H1 (cell line): ENCODE measurements at regions not wholly inside any gene's neighbourhood (a gene's known extent, or its start where the extent isn't known, plus 50 kb on each side); places are given as distances from the start of the nearest gene placed in this dataset.

ENCODE experiments used
- EP300 ChIP-seq, 2 experiments: IDR thresholded peaks; 1 replicate in 1 of 2; 2 replicates in 1 of 2; pipeline ENCODE4 v1.6.1; 2011 to 2012; ENCODE audit warnings: low read depth in 2 of 2, low read length in 2 of 2, mild to moderate bottlenecking in 2 of 2, borderline replicate concordance in 1 of 2, inconsistent platforms in 1 of 2, moderate library complexity in 1 of 2
- EZH2 ChIP-seq: fragments of 200-600 bp; sonication (generic); IDR thresholded peaks from 2 replicates; pipeline ENCODE4 v1.7.1; 2012; ENCODE audit warnings: low read depth, mild to moderate bottlenecking, moderate library complexity, low read length, inconsistent platforms; ENCODE audit not compliant: severe bottlenecking
- GTF2F1 ChIP-seq: IDR thresholded peaks from 2 replicates; pipeline ENCODE4 v1.6.1; 2012; ENCODE audit warnings: low read depth, low read length, improper control_type of control experiment, borderline replicate concordance
- PHF8 ChIP-seq: fragments of 200-600 bp; sonication (generic); conservative IDR thresholded peaks from 2 replicates; pipeline ENCODE4 v1.7.1; 2012; ENCODE audit warnings: low read depth, mild to moderate bottlenecking, inconsistent platforms, low read length, moderate library complexity
- POLR2A ChIP-seq, 2 experiments: IDR thresholded peaks; 1 replicate in 1 of 2; 2 replicates in 1 of 2; pipeline ENCODE4 v1.6.1; 2011; ENCODE audit warnings: low read depth in 2 of 2, low read length in 2 of 2, mild to moderate bottlenecking in 2 of 2; ENCODE audit errors: control extremely low read depth in 1 of 2
- POU5F1 ChIP-seq: IDR thresholded peaks from 2 replicates; pipeline ENCODE4 v1.6.1; 2011; ENCODE audit warnings: low read depth, mild to moderate bottlenecking, low read length, moderate library complexity
- RFX5 ChIP-seq: IDR thresholded peaks from 2 replicates; pipeline ENCODE4 v1.6.1; 2011; ENCODE audit warnings: low read depth, low read length, improper control_type of control experiment, borderline replicate concordance
- SP2 ChIP-seq: IDR thresholded peaks from 2 replicates; pipeline ENCODE4 v1.6.1; 2012; ENCODE audit warnings: mild to moderate bottlenecking, low read length, inconsistent platforms
- SUZ12 ChIP-seq: fragments of 200-600 bp; sonication (generic); IDR thresholded peaks from 2 replicates; pipeline ENCODE4 v1.6.1; 2012; ENCODE audit warnings: mild to moderate bottlenecking, inconsistent platforms, low read length, moderate library complexity, mixed read lengths
- TAF1 ChIP-seq: IDR thresholded peaks from 2 replicates; pipeline ENCODE4 v1.6.1; 2011; ENCODE audit warnings: mild to moderate bottlenecking, low read depth, low read length
- TCF12 ChIP-seq: IDR thresholded peaks from 2 replicates; pipeline ENCODE4 v1.6.1; 2011; ENCODE audit warnings: low read depth, mild to moderate bottlenecking, low read length
- ZNF274 ChIP-seq: IDR thresholded peaks from 2 replicates; pipeline ENCODE4 v1.7.0; 2012; ENCODE audit warnings: low read length, borderline replicate concordance; ENCODE audit errors: extremely low read depth
- TF ChIP-seq, protein P1 (sequence below), 3 experiments: IDR thresholded peaks; 1 replicate in 2 of 3; 2 replicates in 1 of 3; pipeline versions ENCODE4 v1.5.1 to v1.6.1; 2011; ENCODE audit warnings: low read length in 3 of 3, mild to moderate bottlenecking in 3 of 3, inconsistent platforms in 2 of 3, low read depth in 1 of 3, moderate library complexity in 1 of 3; ENCODE audit not compliant: insufficient read depth in 1 of 3; ENCODE audit errors: control extremely low read depth in 1 of 3
- TF ChIP-seq, protein P2 (sequence below): IDR thresholded peaks from 2 replicates; pipeline ENCODE4 v1.6.1; 2012; ENCODE audit warnings: inconsistent platforms

DNA sequence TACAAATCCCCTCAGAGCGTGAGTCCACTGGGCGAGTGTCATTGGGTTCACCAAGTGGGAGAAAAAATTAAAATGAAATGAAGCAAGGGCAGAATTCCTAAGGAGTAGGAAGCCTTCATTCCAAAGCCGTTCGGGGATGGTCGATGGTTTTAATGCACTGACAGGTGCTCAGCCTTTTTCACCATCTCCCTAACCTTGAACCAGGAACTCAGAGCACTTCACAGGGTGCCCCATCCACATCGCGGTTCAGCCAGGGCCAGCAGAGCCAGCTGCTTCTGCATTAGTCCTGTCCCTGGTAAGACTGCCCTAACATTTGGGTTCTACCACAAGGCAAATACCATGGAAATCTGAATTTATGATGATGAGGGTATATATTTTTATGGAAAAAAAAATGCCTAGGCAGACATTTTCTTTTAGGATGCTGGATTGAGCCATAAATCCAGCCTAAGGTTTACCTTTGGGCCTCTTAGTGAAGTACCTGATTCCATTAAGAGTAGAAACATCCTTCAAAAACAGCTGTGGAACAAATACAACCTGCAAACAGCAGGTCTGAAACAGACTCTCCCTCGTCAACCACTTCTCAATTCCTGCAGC is 203.5 kb upstream of the RNF32 start:
- TF ChIP-seq, protein P1, sequence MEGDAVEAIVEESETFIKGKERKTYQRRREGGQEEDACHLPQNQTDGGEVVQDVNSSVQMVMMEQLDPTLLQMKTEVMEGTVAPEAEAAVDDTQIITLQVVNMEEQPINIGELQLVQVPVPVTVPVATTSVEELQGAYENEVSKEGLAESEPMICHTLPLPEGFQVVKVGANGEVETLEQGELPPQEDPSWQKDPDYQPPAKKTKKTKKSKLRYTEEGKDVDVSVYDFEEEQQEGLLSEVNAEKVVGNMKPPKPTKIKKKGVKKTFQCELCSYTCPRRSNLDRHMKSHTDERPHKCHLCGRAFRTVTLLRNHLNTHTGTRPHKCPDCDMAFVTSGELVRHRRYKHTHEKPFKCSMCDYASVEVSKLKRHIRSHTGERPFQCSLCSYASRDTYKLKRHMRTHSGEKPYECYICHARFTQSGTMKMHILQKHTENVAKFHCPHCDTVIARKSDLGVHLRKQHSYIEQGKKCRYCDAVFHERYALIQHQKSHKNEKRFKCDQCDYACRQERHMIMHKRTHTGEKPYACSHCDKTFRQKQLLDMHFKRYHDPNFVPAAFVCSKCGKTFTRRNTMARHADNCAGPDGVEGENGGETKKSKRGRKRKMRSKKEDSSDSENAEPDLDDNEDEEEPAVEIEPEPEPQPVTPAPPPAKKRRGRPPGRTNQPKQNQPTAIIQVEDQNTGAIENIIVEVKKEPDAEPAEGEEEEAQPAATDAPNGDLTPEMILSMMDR (IDR thresholded peaks at IDR 0.05; ENCODE audit: control extremely low read depth in 1 of 3, insufficient read depth in 1 of 3, low read depth in 1 of 3, low read length in 3 of 3), result no peak
- TF ChIP-seq, protein P2, sequence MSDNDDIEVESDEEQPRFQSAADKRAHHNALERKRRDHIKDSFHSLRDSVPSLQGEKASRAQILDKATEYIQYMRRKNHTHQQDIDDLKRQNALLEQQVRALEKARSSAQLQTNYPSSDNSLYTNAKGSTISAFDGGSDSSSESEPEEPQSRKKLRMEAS, result no peak
- TF ChIP-seq EP300 (IDR thresholded peaks at IDR 0.05; ENCODE audit: borderline replicate concordance in 1 of 2, low read depth in 2 of 2, low read length in 2 of 2) (no peak), EZH2 (no peak), TCF12 (no peak), RFX5 (no peak), POLR2A (IDR thresholded peaks at IDR 0.05; ENCODE audit: control extremely low read depth in 1 of 2, low read depth in 2 of 2, low read length in 2 of 2) (no peak), SP2 (no peak), TAF1 (no peak), GTF2F1 (no peak), SUZ12 (no peak), PHF8 (no peak), ZNF274 (no peak), POU5F1 (no peak)
